ENCODE measurements at regions not wholly inside any gene's neighbourhood (a gene's known extent, or its start where the extent isn't known, plus 50 kb on each side); places are given as distances from the start of the nearest gene placed in this dataset.

DNA sequence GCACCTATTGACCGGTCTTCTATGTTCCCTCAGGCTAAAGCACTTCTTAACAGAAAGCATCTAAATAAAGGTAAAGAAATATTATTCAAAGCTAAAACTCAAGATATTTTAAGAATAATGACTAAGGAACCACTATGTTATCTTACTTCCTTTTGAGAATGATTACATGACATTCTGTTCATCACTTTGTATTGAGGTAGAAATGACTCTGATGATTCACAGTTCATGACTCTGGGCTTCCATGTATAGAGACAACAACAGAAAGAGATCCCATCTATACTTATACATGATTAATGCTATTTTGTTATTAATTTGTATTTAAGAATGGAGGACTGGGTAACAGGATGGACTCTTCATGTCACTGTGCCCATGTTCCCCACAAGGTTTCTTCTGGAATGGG, 218.3 kb upstream of the OR4E1 start:
- TF ChIP-seq SIN3A (IDR thresholded peaks at IDR 0.05; ENCODE audit: borderline replicate concordance, insufficient read depth, low read length), result no peak
- TF ChIP-seq FOXP2 (optimal IDR thresholded peaks at IDR 0.05; ENCODE audit: borderline replicate concordance, extremely low read depth, extremely low read length, insufficient read depth), result no peak
- TF ChIP-seq, protein P1, sequence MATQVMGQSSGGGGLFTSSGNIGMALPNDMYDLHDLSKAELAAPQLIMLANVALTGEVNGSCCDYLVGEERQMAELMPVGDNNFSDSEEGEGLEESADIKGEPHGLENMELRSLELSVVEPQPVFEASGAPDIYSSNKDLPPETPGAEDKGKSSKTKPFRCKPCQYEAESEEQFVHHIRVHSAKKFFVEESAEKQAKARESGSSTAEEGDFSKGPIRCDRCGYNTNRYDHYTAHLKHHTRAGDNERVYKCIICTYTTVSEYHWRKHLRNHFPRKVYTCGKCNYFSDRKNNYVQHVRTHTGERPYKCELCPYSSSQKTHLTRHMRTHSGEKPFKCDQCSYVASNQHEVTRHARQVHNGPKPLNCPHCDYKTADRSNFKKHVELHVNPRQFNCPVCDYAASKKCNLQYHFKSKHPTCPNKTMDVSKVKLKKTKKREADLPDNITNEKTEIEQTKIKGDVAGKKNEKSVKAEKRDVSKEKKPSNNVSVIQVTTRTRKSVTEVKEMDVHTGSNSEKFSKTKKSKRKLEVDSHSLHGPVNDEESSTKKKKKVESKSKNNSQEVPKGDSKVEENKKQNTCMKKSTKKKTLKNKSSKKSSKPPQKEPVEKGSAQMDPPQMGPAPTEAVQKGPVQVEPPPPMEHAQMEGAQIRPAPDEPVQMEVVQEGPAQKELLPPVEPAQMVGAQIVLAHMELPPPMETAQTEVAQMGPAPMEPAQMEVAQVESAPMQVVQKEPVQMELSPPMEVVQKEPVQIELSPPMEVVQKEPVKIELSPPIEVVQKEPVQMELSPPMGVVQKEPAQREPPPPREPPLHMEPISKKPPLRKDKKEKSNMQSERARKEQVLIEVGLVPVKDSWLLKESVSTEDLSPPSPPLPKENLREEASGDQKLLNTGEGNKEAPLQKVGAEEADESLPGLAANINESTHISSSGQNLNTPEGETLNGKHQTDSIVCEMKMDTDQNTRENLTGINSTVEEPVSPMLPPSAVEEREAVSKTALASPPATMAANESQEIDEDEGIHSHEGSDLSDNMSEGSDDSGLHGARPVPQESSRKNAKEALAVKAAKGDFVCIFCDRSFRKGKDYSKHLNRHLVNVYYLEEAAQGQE (IDR thresholded peaks at IDR 0.05; ENCODE audit: insufficient read depth in 1 of 2, low read depth in 2 of 2, low read length in 2 of 2), result no peak
- TF ChIP-seq TAF1 (IDR thresholded peaks at IDR 0.05; ENCODE audit: borderline replicate concordance, insufficient read depth, low read length), result no peak
- no peak for TF ChIP-seq POLR2AphosphoS5 (IDR thresholded peaks at IDR 0.05; ENCODE audit: low read depth, low read length)

- no peak for TF ChIP-seq TAF1 (IDR thresholded peaks at IDR 0.05; ENCODE audit: borderline replicate concordance, insufficient read depth, low read length)
- TF ChIP-seq, protein P1 (IDR thresholded peaks at IDR 0.05; ENCODE audit: insufficient read depth in 1 of 2, low read depth in 2 of 2, low read length in 2 of 2), result no peak
- TF ChIP-seq POLR2AphosphoS5 (IDR thresholded peaks at IDR 0.05; ENCODE audit: low read depth, low read length), result no peak
- TF ChIP-seq SIN3A (IDR thresholded peaks at IDR 0.05; ENCODE audit: borderline replicate concordance, insufficient read depth, low read length), result no peak
Measured at GRCh38 chr14:21884995-21885394, 211.4 kb upstream of the OR4E1 start.

DNA sequence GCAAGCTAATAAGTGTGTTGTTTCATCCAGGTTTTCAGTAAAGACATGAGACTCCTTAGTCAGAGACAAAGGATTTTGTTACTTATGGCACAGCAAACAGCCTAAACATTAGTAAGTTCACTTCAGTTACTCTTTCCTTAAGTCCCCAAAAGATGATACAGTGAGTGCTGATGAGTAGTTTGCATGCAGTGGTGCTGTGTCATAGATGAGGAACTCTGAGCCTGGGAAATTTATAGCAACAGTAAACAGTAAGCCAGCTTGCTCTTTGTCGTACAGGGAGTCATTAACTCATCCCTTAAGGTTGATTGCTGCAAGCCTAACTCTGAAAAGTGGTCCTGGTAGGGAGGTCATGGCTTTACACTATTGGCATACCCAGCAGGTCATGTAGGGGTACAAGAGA, 208.6 kb upstream of the OR4E1 start:
- no peak for TF ChIP-seq TAF1 (IDR thresholded peaks at IDR 0.05; ENCODE audit: borderline replicate concordance, insufficient read depth, low read length)

- no peak for TF ChIP-seq TAF1 (IDR thresholded peaks at IDR 0.05; ENCODE audit: borderline replicate concordance, insufficient read depth, low read length)
Measured at GRCh38 chr14:21880918-21881317, 207.3 kb upstream of the OR4E1 start.

DNA sequence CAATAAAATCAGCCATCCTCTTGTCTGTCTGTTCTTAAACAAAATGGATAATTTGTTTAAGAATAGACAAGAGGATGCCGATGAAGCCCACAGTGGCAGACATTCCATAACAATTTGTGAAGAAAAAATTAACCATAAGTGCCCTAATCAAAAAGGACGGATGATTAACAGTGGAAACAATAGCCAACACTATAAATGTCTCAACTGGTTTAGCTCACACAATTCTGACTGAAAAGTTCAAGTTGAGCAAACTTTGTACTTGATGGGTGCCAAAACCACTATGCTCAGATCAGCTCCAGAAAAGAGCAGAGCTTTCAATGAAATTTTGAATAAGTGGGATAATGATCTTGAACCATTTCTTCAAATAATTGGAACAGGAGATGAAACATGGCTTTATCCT, 202.2 kb upstream of the OR4E1 start:
- TF ChIP-seq TAF1 (IDR thresholded peaks at IDR 0.05; ENCODE audit: borderline replicate concordance, insufficient read depth, low read length), result no peak
- TF ChIP-seq SIN3A (IDR thresholded peaks at IDR 0.05; ENCODE audit: borderline replicate concordance, insufficient read depth, low read length), result no peak
- TF ChIP-seq, protein P1 (IDR thresholded peaks at IDR 0.05; ENCODE audit: insufficient read depth in 1 of 2, low read depth in 2 of 2, low read length in 2 of 2), result no peak
- no peak for TF ChIP-seq POLR2AphosphoS5 (IDR thresholded peaks at IDR 0.05; ENCODE audit: low read depth, low read length)
- TF ChIP-seq FOXP2 (optimal IDR thresholded peaks at IDR 0.05; ENCODE audit: borderline replicate concordance, extremely low read depth, extremely low read length, insufficient read depth), result no peak

DNA sequence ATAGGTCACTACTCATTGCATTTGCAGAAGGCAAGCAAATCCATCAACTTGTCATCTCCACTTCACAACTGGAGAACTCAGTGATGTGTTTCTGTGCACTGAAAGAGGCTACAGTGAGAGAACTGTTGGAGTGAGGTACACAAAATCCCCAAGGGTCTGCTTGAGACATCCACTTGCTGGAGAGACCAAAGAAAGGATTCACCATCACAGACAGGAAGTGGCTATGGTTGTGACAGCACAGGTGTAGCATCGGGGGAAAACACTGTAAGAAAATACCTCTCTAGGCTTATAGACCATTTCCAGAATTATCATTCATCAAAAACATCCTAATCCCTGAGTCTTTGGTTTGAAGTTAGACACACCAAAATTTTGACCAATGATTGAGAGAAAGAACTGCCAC, 201.3 kb upstream of the OR4E1 start:
- TF ChIP-seq POLR2AphosphoS5 (IDR thresholded peaks at IDR 0.05; ENCODE audit: low read depth, low read length), result no peak
- no peak for TF ChIP-seq FOXP2 (optimal IDR thresholded peaks at IDR 0.05; ENCODE audit: borderline replicate concordance, extremely low read depth, extremely low read length, insufficient read depth)

GRCh38 chr14:21874167-21874566, 200.5 kb upstream of the OR4E1 start:
- TF ChIP-seq TAF1 (IDR thresholded peaks at IDR 0.05; ENCODE audit: borderline replicate concordance, insufficient read depth, low read length) (no peak), FOXP2 (optimal IDR thresholded peaks at IDR 0.05; ENCODE audit: borderline replicate concordance, extremely low read depth, extremely low read length, insufficient read depth) (no peak), SIN3A (IDR thresholded peaks at IDR 0.05; ENCODE audit: borderline replicate concordance, insufficient read depth, low read length) (no peak)
- TF ChIP-seq, protein P1 (IDR thresholded peaks at IDR 0.05; ENCODE audit: insufficient read depth in 1 of 2, low read depth in 2 of 2, low read length in 2 of 2), result no peak

Data from PFSK-1 (cell line).